Natural killer cell treated with Interleukin-12 subunit alpha and Interleukin-12 subunit beta and Interleukin-15 and Interleukin-18, amount 100 ng/mL, for 72 hours (primary cell): ENCODE measurements at regions not wholly inside any gene's neighbourhood (a gene's known extent, or its start where the extent isn't known, plus 50 kb on each side); places are given as distances from the start of the nearest gene placed in this dataset.
"Not testable (repeated sequence)": the region's sequence is repeated elsewhere in the genome, so short reads cannot be mapped to it uniquely, and the experiment has no call there.

Experiments used
- ATAC-seq, 2 donors: fragments of 150-1000 bp; cut with Tn5 transposase in 1 of 2; sonication (Bioruptor Pico), chemical (Tn5 transposase) in 1 of 2; 2 replicates each; pipeline ENCODE4 v1.10.0; 2021
- DNase-seq: peaks from one replicate; pipeline ENCODE4 v3.0.0; 2022; ENCODE audit warnings: low spot score
- H3K27ac Mint-ChIP-seq, 2 donors: 1 replicate in 1 of 2; 2 replicates in 1 of 2; pipeline ENCODE4 v1.8.0; 2022; ENCODE audit warnings: mixed read lengths in 2 of 2, mild to moderate bottlenecking in 1 of 2, moderate library complexity in 1 of 2
- H3K27me3 Mint-ChIP-seq, 2 donors: 1 replicate in 1 of 2; 2 replicates in 1 of 2; pipeline ENCODE4 v1.8.0; 2022; ENCODE audit warnings: mixed read lengths in 2 of 2
- H3K36me3 Mint-ChIP-seq: one replicate; pipeline ENCODE4 v1.8.0; 2022; ENCODE audit warnings: mixed read lengths
- H3K4me1 Mint-ChIP-seq, 2 donors: 1 replicate in 1 of 2; 2 replicates in 1 of 2; pipeline ENCODE4 v1.8.0; 2022; ENCODE audit warnings: low read depth in 2 of 2, mixed read lengths in 2 of 2, mild to moderate bottlenecking in 1 of 2
- H3K4me3 Mint-ChIP-seq: one replicate; pipeline ENCODE4 v1.8.0; 2022; ENCODE audit warnings: mixed read lengths
- H3K9me3 Mint-ChIP-seq: 2 replicates; pipeline ENCODE4 v1.8.0; 2022; ENCODE audit warnings: mixed read lengths

DNA sequence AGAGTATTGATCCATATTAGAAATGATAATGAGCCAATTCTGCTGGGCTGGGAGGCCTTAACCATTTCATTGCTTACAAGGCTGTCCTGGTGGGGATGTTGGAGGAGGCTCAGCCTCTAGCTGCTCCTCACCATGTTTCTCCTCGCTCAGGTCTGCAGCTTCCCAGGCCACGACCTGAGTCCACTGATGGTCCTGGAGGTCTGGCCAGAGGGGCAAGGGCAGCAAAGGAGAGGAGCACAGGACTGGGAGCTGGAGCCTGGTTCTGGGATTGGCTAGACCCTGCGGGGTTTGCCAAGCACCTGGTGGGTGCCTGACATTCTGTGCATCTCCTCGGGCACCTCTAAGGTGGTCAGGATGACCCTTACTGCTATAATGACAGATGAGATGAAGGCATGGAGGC, 92.6 kb downstream of the KIF26A start:
- H3K36me3 Mint-ChIP-seq, result peaks cover 15% of the 10 kb centered on the region
- H3K9me3 Mint-ChIP-seq, result no peaks in the 10 kb centered on the region
- no peak overlapping the region for H3K27ac Mint-ChIP-seq
- ATAC-seq (no peak), DNase-seq (no peak)
- H3K27me3 Mint-ChIP-seq, result peaks cover 3 to 6% of the 10 kb centered on the region in 2 donors
- no peak overlapping the region for H3K4me3 Mint-ChIP-seq
- H3K4me1 Mint-ChIP-seq, result peaks cover 6 to 8% of the 10 kb centered on the region in 2 donors

DNA sequence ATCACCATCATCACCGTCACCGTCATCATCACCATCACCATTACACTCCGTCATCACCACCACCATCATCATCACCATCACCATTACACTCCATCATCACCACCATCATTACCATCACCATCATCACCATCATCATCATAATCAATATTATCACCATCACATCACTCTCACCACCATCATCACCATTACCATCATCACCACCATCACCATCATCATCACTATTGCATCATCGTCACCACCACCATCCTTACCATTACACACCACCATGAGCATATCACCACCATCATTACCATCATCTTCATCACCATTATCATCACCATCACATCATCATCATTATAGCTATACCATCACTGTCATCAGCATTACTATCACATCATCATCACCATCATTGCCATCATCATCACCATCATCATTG, 93.7 kb downstream of the KIF26A start:
- H3K9me3 Mint-ChIP-seq, result no peaks in the 10 kb centered on the region
- ATAC-seq, result no peak
- H3K27me3 Mint-ChIP-seq, result peaks cover 3 to 11% of the 10 kb centered on the region in 2 donors
- H3K27ac Mint-ChIP-seq, result no peak overlapping the region
- H3K4me3 Mint-ChIP-seq, result no peak overlapping the region
- DNase-seq, result no peak
- peaks cover 15% of the 10 kb centered on the region for H3K36me3 Mint-ChIP-seq
- H3K4me1 Mint-ChIP-seq, result peaks cover 6 to 8% of the 10 kb centered on the region in 2 donors

GRCh38 chr14:104234007-104234786, 95.8 kb downstream of the KIF26A start:
- not testable (repeated sequence) for H3K4me3 Mint-ChIP-seq, H3K4me1 Mint-ChIP-seq, H3K9me3 Mint-ChIP-seq, H3K36me3 Mint-ChIP-seq, H3K27ac Mint-ChIP-seq, ATAC-seq
- peak; percentile 22 for DNase-seq
- H3K27me3 Mint-ChIP-seq, result peaks cover 3 to 11% of the 10 kb centered on the region in 2 donors

- DNase-seq (no peak), ATAC-seq (no peak)
- Mint-ChIP-seq H3K27me3 (peaks cover 6 to 15% of the 10 kb centered on the region in 2 donors), H3K4me1 (no peaks in the 10 kb centered on the region), H3K9me3 (no peaks in the 10 kb centered on the region), H3K36me3 (peaks cover 8% of the 10 kb centered on the region), H3K4me3 (no peak overlapping the region), H3K27ac (no peak overlapping the region)
Observed at GRCh38 chr14:104235686-104236085, 97.3 kb downstream of the KIF26A start.

DNA sequence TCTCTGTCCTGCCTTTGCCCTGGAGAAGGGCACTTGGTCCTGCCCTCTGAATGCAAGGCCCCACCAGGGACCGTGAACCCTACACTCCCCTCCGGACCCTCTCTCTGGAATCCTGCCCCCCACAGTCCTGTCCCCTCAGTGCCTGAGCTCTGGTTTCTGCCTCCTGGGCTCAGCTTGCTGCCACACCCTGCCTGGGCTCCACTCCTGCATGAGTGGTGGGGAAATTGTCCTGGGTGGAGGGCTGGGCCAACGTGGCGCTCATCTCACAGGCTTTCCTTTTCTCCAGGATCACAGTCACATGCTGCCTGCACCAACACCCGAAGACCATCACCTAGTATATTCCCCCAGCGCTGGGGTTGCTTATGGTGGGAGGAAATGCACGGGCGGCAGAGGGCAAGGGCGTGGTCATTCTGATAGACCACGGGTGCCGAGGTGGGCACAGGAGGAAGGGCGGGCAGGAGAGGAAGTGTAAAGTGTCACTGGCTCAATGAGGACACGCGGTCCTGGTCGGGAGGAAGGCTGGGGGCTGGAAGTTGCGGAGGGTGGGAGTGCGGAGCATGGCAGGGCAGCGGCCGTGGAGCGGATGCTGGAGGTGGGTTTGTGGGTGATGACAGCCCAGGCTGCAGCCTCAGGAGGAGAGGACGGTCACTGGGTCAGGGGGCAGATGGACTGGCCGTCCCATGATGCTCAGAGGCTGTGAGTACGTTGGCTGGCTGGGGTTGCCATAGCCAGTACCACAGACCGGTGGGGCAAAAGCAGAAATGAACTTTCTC, 99.5 kb downstream of the KIF26A start:
- ATAC-seq (peak in 1 of 2 donors; percentile 40), DNase-seq (peak; percentile 28)
- Mint-ChIP-seq H3K27ac (no peak overlapping the region), H3K36me3 (peaks cover 8% of the 10 kb centered on the region), H3K4me1 (no peaks in the 10 kb centered on the region), H3K9me3 (no peaks in the 10 kb centered on the region), H3K4me3 (no peak overlapping the region), H3K27me3 (peaks cover 10 to 18% of the 10 kb centered on the region in 2 donors)

GRCh38 chr14:104238424-104239184, 100.2 kb downstream of the KIF26A start:
- DNase-seq (peak; percentile 35), ATAC-seq (no peak)
- Mint-ChIP-seq H3K4me1 (no peaks in the 10 kb centered on the region), H3K4me3 (no peak overlapping the region), H3K27ac (no peak overlapping the region), H3K36me3 (peaks cover 3% of the 10 kb centered on the region), H3K9me3 (no peaks in the 10 kb centered on the region), H3K27me3 (peaks cover 10 to 18% of the 10 kb centered on the region in 2 donors)

DNA sequence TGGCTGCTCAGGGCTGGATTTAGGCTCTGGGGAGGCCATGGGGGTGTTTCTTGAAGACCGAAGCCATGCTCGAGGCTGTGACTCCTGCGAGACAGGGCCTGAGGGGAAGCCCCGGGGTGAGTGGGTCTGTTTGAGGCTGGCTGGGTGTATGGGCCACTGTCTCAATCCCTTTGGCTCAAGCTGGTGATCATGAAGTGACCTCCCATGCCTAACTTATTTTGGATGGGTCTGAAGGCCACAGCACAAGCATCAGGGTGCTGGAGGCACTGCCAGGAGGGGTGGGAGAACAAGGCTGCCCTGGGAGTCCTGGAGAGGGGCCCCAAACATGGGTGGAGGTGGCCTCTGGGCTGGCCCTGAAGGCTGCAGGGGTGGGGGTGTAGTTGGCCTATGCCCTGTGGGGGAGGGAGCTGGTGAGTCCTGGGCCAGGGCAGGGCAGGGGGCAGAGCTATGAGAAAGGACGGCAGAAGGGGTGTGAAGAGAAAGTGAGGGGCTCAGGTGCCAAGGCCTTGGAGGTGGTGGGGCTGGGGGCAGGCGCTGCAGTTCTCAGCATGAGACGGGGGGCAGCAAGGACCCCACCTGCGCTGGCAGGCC, 100.9 kb downstream of the KIF26A start:
- DNase-seq (peak; percentile 8), ATAC-seq (peak in 1 of 2 donors; percentile 26)
- H3K27ac Mint-ChIP-seq, result no peak overlapping the region
- H3K4me1 Mint-ChIP-seq, result no peaks in the 10 kb centered on the region
- no peaks in the 10 kb centered on the region for H3K36me3 Mint-ChIP-seq
- no peak overlapping the region for H3K4me3 Mint-ChIP-seq
- no peaks in the 10 kb centered on the region for H3K9me3 Mint-ChIP-seq
- H3K27me3 Mint-ChIP-seq, result peaks cover 10 to 18% of the 10 kb centered on the region in 2 donors

GRCh38 chr14:104239861-104240301, 101.5 kb downstream of the KIF26A start:
- Mint-ChIP-seq H3K4me1 (no peaks in the 10 kb centered on the region), H3K4me3 (no peak overlapping the region), H3K36me3 (no peaks in the 10 kb centered on the region), H3K27ac (no peak overlapping the region), H3K27me3 (peaks cover 10 to 18% of the 10 kb centered on the region in 2 donors), H3K9me3 (no peaks in the 10 kb centered on the region)
- DNase-seq (peak; percentile 18), ATAC-seq (no peak)

GRCh38 chr14:104240434-104241157, 102.2 kb downstream of the KIF26A start:
- no peaks in the 10 kb centered on the region for H3K4me1 Mint-ChIP-seq

DNA sequence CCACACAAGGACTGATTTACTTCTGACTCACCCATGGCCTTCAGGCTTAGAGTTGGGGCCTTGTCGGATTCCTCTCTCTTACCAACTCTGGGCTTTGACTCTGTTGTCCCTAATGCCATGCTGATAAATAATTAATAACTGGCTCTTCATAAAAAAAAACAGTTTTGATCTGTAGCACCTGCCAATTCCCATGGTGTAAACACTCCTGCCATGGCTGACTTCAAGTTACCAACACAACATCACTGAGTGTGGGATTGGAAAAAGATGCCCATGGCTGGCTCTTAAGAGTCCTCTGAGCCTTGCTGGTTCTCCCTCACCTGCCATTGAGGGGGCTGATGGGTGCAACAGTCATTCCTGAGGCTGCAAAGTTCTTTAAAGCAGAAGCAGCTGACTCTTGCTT, 104.8 kb downstream of the KIF26A start:
- no peaks in the 10 kb centered on the region for H3K36me3 Mint-ChIP-seq
- H3K27ac Mint-ChIP-seq, result no peak overlapping the region
- ATAC-seq (no peak), DNase-seq (peak; percentile 6)
- H3K27me3 Mint-ChIP-seq, result peaks cover 7 to 9% of the 10 kb centered on the region in 2 donors
- H3K4me1 Mint-ChIP-seq, result no peaks in the 10 kb centered on the region
- no peak overlapping the region for H3K4me3 Mint-ChIP-seq
- H3K9me3 Mint-ChIP-seq, result no peaks in the 10 kb centered on the region

More at GRCh38 chr14:104240434-104241157, 102.2 kb downstream of the KIF26A start:
- DNase-seq, result peak; percentile 39
- H3K27me3 Mint-ChIP-seq, result peaks cover 7 to 15% of the 10 kb centered on the region in 2 donors
- H3K9me3 Mint-ChIP-seq, result no peaks in the 10 kb centered on the region
- H3K36me3 Mint-ChIP-seq, result no peaks in the 10 kb centered on the region
- H3K4me3 Mint-ChIP-seq, result no peak overlapping the region
- no peak for ATAC-seq
- no peak overlapping the region for H3K27ac Mint-ChIP-seq

GRCh38 chr14:104244221-104245011, 106.0 kb downstream of the KIF26A start:
- ATAC-seq (no peak), DNase-seq (peak; percentile 42)
- no peaks in the 10 kb centered on the region for H3K9me3 Mint-ChIP-seq
- no peak overlapping the region for H3K4me3 Mint-ChIP-seq
- no peak overlapping the region for H3K27ac Mint-ChIP-seq
- H3K4me1 Mint-ChIP-seq, result no peaks in the 10 kb centered on the region
- peaks cover 7 to 9% of the 10 kb centered on the region in 2 donors for H3K27me3 Mint-ChIP-seq
- H3K36me3 Mint-ChIP-seq, result no peaks in the 10 kb centered on the region

DNA sequence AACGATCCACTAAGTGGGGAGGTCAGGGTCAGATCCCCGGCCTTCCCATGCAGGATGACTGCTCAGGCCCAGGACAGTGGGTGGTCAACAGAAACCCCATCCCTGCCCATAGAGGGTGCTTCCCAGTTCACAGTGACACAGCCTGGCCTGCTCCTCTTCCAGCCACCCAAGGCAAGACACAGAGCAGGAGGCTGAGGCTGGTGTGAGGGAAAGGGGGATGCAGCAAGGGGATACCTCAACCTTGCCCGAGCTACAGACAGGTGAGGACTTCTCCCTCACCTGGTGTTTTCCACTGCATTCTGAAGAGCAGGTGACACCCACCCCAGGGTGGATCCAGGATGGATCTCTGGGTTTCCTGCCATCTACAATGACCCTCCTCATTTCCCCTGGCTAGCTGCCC, 106.7 kb downstream of the KIF26A start:
- no peaks in the 10 kb centered on the region for H3K4me1 Mint-ChIP-seq
- H3K9me3 Mint-ChIP-seq, result no peaks in the 10 kb centered on the region
- H3K27me3 Mint-ChIP-seq, result peaks cover 7 to 9% of the 10 kb centered on the region in 2 donors
- H3K4me3 Mint-ChIP-seq, result no peak overlapping the region
- ATAC-seq (no peak), DNase-seq (peak; percentile 8)
- H3K36me3 Mint-ChIP-seq, result no peaks in the 10 kb centered on the region
- no peak overlapping the region for H3K27ac Mint-ChIP-seq
